Stimulated activated CD4-positive, alpha-beta T cell treated with anti-CD3 and anti-CD28 coated beads, Interleukin-1b, Interleukin-23, amount 100 ng/mL, for 48 hours (primary cell): ENCODE measurements at regions not wholly inside any gene's neighbourhood (a gene's known extent, or its start where the extent isn't known, plus 50 kb on each side); places are given as distances from the start of the nearest gene placed in this dataset.
"Not testable (repeated sequence)": the region's sequence is repeated elsewhere in the genome, so short reads cannot be mapped to it uniquely, and the experiment has no call there.

ENCODE experiments used
- DNase-seq: peaks from one replicate; pipeline ENCODE4 v3.0.0-alpha.2; 2020

DNA sequence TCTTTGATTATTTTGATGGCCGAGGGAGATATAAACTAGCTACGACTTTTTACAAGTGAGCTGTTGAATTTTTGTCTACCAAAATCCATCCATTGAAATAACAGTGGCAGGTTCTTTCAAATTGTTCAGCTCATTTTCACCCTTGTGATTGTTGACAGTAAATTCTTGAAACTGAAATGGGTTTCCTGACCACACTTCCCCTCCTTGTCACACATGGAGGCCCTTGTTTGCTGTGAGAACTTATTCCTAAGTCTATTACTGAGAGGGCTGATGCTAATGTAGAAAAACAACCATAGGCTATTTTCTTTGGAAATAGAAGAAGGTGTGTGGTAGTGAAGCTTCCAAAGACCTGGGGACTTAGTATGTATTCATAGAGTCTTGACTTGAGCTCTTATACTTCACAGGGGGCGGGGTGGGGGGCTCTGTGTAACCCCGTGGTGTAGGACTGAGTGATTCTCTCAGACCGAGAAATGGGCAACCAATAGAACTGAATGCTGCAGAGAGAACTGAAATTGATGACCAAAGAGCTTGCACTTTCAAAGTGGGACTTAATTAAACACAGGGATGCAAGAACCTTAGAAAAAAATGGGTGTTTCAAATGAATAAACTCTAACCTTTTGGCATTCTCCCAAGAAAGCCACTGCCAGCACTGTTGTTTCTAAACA is 718.9 kb downstream of the CCSER2 start:
- DNase-seq = no peak

DNA sequence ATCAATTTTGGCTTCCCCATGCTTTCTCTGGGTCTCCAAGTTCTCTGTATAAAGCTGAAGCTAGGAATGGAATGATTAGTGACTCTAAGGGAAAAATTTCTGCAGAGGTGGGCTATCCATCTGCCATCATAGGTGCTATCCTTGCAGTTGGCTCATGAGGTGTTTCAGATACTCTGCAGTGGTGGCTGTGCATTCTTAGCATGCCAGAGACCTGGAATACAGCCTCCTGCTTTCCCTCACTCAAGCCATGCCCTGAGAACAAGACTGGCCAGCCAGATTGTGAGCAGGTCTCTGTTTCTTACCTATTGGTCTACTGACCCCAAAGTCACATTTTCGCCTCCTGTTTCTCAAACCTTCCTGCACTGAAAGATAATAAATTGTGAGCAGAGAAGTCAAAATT is 719.6 kb downstream of the CCSER2 start:
- DNase-seq = no peak

DNA sequence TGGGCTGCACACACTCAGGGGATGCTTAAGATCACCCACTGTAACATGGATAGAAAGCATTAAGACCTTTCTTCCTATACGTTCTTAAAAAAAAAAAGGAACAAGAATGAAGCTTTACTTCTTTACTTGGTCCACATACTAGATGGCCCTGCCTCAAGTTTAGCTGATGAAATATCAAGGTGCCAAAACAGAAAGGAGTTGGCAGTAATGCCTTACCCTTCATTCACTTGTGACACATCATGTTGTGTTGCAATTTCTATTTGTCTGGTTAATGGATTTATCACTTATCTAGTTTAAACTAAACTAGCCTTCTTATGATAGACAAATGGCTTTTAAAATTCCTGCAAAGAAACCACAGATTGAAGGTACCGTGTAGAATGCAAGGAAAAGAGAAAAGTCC is 720.3 kb downstream of the CCSER2 start:
- no peak for DNase-seq

DNA sequence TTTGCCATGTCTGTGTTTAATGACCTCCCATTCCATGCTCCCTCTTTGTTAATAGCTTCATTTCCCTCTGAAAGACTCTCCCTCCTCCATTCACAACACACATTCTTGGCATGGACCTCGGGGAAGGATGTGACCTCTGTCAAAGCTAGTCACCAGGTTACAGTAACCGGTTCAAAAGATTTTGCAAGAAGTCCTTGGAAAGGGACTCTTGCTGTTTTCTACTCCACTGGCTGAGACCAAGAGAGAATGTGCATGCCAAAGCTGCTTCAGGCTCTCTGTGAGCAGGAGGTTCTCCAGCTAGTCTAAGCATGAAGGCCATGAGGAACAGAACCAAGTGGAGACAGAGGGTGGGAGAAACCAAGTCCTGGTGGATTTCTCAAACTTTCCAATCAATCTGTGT is 732.6 kb downstream of the CCSER2 start:
- DNase-seq = no peak

DNA sequence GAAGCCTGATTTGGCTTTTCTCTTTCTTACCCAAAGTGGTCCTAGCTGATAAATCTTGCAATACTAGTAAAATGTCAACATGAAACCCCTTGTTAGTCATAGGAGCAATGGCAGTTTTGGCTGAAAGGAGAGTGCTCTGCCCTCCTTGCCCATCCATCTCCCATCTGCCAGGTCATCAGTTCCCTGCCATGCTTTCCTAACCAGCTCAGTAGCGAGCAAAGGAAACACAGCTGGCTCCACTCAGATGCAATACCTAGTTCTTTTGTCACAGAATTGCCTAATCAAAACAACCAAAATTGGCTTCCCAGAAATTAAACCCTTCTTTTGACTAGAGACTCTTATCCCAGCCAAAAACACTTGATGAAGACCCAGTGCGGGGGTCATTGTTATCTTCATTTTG is 733.0 kb downstream of the CCSER2 start:
- DNase-seq = no peak

DNA sequence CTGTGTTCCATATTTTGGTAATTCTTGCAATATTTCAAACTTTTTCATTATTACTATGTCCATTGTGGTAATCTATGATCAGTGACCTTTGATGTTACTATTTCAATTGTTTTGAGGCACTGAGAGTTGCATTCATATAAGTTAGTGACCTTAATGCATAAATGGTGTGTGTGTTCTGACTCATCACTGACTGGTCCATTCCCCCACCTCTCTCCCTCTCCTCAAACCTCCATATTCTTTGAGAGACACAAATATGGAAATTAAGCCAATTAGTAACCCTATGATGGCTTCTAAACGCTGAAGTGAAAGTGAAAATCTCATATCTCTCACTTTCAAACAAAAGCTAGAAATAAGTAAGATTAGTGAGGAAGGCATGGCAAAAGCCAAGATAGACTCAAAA is 739.6 kb downstream of the CCSER2 start:
- DNase-seq = no peak

DNA sequence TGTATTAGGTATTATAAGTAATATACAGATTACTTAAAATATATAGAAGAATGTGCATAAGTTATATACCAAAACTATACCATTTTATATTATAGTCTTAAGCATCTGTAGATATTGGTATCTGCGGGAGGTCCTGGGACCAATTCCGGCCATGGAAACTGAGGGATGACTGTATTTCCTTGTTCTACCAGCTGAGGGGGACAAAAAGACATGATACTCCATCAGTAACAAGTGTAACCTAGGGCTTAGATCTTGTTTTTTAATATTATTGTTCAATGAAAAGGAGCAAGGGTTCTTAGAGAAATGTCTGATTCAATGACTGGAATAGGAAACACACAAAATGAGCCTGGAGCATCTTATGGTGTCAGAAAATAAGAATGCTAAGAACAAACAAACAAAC is 752.5 kb downstream of the CCSER2 start:
- DNase-seq = no peak

DNA sequence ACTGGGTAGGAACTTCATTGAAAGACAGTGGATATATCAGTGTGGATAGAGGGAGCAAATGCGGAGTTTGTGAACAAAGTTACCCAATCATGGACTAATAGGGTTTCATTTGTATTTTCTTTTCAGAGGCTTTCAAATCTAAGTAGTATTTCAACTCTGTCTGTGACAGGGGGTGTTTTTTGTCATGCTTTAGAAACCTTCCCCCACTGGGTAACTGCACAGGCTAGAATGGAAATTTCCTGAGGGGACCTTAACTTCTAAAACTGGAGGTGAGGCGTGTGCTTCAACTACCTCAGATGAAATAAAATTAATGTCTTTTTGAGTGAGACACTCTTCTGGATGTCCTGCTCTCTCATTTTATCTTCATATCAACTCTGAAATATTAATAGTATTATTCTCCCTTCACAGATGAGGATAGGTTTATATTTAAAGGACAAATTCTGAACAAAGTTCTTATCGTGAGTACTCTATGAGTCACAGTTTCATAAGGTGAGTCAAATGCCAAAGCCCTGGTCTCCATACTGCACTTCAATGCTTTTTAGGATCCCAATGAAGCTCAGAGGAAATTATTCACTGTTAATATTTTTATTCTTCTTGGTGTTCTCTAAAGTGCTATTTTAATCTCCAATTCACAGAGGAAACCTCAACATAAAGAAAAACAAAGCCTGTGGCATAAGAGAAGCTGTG is 770.6 kb downstream of the CCSER2 start:
- DNase-seq = no peak

DNA sequence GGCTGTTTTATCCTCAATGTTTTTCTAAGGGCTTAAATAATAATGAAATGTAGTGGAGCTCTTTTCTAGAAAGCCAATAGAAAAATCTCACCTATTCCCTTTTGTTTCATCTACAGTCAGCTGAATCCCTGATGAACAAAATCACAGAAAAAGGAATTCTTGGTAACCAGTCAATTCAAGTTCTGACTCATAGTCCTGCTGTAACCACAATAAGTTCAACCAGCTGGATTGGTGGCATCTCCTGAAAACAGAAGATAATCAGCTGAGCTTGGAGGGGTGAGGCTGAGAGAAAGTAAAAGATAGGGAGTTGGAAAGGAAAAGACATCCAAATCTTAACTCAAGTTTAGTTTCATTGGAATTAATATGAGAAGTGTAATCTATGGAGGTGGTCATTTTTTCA is 772.1 kb downstream of the CCSER2 start:
- no peak for DNase-seq

DNA sequence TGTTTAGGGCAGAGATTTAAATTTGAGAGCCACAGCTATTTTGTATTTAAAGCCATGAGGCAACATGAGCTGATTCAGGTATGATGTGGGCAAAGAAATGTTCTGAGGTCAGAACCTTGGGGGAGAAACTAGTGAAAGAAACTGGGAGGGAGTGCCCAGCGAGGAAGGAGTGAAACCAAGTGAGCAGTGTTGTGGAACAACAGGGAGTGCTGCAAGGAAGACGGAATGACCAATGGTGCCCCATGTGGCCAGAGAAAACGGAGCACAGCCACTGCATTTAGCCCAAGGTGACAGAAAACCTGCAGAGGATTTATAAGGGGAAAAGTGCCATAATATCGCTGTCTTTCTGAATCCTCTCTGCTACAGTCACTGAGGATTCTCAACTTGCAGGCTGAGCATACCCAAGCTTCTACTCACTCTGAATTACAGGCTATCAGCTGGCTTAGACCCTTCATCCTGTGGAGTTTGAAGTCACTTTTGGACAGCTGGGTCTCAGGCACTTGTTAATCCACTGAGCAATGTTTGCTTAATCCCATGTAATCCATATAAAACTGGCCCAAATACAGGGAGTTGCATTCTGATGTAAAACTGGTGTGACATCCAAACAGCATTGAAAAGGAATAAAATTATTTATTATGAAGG is 777.3 kb downstream of the CCSER2 start:
- DNase-seq = no peak

DNA sequence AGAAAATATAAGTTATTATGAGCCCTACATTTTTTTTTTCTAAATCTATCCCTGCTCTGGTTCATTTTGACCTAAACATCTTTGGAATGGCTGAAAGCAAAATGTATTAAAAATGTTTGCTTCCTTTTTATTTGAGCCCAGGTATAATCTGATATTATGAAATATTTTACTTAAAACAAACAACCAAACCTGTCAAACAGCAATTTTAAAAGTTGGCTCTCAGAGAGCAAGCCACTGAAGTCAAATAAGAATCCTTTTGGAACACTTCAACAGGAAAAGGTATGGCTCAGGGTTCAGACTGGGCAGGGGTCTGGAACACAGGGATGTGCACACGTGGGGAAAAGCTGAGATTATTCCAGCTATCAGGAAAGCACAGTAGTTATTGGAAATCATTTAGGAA is 782.9 kb downstream of the CCSER2 start:
- DNase-seq = no peak

DNA sequence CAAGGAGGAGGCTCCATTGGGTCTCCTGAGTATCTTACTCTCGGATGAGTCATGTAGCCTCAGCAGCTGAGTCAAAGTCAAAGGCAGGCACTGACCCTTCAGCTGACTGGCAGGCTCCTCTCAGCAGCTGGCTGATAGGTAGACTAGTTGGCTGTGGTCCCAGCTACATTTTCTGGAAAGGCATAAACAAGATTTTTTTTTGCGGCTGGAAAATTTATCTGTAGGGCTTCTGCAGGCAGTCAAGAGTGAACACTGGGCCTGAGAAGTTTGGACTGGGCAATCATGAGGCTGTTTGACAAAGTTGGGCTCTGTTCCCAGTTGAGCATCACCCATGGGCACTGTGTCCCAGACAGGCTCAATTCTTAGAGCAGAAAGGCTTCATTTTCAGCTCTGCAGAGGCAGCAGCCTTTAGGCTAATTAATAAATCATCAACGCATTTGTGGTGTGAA is 796.2 kb downstream of the CCSER2 start:
- no peak for DNase-seq

DNA sequence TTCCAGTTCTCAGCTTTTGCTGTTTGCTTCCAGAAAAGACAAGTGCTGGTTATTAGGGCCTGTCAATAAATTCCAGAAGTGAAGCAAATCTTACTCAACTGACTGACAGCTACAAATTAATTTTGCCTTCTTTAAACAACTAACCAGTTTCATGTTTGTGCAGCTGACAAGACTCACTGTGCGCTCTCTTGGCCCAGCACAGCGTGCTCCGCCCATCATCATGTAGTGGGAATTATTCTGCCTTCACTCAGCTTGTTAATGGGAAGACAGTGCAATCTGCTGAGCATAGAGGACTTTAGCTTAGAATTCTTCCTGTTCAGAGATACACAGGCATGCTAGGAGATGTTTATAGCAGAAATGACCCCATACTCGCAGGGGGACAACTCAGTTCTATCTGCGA is 808.9 kb downstream of the CCSER2 start:
- no peak for DNase-seq

DNA sequence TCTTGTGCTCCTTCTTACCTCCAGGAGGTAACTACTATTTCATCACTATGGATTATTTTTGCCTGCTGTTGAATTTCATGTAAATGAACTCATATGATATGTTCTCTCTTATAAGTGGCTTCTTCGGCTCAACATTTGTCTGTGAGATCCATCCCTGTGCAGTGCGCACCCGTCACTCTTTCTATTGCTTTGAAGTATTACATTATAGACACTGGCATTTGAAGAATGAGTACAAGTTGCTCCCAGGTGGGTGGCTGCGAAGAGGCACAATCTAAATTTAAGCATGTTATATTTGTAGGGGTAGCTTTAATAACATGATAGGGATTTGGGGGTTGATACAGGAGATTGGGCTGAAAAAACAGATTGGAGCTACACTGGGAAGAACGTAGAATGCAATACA is 809.7 kb downstream of the CCSER2 start:
- no peak for DNase-seq

DNA sequence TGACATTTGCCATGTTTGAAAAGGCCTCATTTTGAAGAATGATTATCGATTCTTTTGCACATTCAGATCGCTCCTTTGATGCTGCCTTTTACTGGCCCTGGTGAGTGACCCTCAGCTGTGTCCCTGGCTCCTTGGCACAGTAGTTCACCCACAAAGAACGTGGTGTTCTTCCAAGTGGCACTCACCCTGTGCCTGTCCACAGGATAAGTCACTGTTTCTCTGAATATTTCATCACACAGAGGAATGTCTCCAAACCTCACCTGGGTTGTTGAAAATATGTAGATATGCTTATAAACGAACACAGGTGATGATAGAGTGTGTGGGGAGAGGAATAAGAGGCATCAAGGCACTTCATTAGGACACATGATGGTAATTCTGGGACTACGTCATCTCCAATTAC is 810.7 kb downstream of the CCSER2 start:
- DNase-seq = no peak

DNA sequence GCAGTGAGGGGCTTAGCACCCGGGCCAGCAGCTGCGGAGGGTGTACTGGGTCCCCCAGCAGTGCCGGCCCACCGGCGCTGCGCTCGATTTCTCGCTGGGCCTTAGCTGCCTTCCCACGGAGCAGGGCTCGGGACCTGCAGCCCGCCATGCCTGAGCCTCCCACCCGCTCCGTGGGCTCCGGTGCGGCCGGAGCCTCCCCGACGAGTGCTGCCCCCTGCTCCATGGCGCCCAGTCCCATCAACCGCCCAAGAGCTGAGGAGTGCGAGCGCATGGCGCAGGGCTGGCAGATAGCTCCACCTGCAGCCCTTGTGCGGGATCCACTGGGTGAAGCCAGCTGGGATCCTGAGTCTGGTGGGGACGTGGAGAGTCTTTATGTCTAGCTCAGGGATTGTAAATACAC is 813.1 kb downstream of the CCSER2 start:
- DNase-seq = not testable (repeated sequence)

DNA sequence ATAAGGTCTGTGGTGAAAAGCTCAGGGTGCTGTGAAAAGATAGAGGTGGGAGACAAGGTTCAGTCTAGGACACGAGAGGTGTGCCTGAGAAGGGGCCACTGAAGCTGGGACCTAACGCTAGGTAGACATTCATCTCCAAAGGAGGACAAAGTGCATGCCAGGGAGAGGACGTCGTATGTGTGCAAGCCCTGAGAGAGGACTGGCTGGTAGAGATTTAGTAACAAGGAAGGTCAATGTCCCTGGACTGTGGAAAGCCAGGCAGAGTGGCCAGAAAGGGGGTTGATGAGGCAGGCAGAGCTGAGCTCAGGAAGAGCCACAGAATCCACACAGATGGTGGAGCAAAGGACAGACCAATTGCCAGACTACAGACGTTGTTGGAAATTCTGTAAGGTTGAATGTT is 817.6 kb downstream of the CCSER2 start:
- DNase-seq = no peak

DNA sequence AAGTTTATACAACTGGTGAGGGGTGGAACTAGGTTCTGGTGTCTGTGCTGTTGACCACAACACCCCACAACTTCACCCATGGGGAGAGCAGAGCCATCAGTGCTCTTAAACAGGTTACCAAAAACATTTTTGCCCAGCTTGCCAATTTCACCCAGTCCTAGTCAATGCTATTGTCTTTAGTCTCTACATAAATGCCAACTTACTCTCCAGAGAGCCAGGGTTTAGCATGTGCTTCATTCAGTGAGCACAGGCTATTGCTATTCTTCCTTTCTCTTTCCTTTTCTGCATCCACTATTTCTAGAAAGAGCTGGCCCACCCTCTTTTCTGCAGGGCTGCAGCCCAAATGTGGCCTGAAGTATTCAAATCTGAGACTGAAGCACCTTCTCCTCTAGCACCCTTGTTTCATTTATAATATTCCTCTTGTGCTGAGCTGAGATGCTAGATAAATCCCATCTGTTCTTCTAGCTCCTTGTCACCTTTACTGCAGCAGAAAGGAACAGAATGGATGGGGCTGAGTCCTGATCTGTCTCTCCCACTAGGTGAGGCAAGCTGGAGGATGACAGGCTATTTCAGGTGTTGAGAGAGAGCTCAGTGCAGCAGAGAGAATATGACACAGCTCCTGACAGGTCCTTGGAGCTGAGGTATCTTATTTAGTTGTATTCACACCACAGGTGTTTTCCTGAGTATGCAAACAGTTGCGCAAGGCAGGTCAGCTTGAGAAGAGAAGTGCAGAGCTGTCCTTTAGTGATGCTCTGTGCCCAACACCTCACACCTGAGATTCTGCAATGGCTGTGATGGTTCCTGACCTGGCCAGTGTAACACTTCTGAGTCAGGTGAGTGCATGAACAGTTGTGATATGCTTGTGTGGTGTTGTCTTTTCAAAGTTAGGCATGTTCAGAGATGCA is 819.2 kb downstream of the CCSER2 start:
- no peak for DNase-seq

DNA sequence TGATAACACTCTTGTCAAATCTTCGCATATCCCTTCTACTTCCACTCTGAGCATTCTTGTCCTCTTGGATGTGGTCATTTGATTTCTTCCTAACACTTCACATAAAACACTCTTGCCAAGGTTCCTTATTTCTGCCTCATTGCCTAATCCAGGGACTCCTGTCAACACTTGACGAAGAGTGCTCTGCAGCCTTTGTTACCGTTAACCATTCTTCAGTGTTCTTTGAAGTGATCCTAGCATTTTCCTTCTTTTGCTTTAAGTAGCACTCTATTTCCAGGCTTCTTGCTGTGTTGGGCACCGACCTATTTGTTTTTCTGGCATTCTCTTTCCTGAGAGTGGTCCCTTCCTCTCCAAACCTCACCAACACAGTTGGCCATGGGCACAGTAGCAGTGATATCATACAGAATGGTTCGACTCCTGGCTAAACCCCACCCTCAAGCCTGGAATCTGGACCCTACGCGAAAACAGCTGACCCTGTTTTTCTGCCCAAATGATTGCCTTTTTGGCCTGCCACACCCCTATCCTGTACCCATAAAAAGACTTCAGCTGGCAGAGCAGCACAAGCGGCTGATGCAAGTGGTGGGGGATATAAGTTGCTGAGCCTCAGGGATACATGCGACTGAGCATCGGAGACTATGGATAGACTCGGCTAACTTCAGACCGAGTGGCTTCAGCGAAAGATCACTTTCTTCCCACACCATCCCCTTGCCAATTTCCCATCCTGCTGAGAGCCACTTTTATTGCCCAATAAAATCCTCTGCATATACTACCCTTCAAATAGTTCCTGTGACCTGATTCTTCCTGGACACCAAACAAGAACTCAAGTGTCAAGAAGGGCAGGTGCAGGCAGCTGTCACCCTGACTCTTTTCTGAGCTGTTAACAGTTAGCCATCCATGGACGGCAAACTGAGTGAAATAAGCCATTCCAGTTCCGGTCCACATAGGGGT is 820.6 kb downstream of the CCSER2 start:
- no peak for DNase-seq

DNA sequence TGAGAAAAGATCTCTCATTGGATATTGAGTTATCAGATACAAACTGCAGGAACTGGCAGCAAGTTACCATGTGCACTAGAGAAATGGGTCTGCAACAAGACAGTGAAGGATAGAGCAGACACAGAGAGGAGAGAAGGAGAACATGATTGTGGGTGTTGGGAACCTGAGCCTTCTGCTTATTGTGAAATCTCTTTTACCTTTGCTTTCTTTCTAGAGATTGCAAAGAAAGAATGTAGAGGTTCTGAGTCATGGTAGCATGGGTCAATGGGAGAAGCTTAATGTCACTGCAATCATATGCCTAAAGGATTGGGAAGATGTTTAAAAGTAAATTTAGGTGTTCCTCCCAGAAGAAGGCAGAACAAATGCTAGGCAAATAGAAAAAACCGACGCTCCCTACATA is 821.4 kb downstream of the CCSER2 start:
- no peak for DNase-seq

DNA sequence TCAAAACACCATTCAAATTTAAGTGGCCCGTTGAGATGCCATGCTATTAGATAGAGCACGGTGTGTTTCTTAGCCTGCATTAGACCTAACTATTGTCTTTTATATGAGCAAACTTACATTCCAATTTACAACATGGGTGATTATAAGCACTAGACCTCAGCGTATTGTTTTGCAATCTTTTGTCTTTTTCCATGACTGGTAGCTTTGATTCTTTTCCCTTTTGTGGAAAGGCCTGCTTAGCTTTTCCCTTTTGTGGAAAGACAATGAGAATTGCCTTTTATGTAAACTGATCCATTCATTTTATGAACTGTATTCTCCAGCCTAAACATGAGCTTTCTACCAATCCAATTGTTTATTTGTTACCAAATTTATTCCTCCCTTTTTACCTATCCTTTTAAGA is 823.1 kb downstream of the CCSER2 start:
- no peak for DNase-seq

DNA sequence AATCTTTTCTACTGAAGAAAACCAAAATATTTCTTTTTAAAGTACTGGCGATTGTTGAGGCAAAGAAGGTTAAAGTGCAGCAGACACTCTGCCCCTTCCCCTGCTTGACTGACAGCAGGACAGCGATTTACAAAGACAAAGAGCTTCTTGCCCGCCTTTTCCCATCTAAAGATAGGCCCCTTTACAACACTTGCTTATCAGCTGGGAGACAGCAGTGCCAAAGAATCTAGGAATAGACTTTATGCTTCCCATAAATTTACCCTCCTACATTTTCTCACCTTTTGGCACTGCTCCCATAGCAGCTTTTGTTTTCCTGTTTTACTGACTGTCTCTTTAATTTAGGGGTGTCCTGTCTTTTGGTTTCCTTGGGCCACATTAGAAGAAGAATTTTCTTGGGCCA is 824.1 kb downstream of the CCSER2 start:
- DNase-seq = no peak
